Adrenal gland (tissue), 9 donors: ENCODE measurements at regions not wholly inside any gene's neighbourhood (a gene's known extent, or its start where the extent isn't known, plus 50 kb on each side); places are given as distances from the start of the nearest gene placed in this dataset.

Experiments used
- DNase-seq, 7 donors: peaks; one replicate each; pipeline ENCODE4 v3.0.0-alpha.2; 2019 to 2020
- H3K27ac ChIP-seq, 5 donors: fragments of 200-600 bp; sonication (generic) in 4 of 5; 1 replicate in 3 of 5; 2 replicates in 2 of 5; pipeline versions ENCODE4 v1.5.1 to v1.8.0; 2016 to 2020; ENCODE audit warnings: mild to moderate bottlenecking in 1 of 5
- H3K27me3 ChIP-seq: fragments of 200-600 bp; 2 replicates; pipeline ENCODE4 v1.8.0; 2021
- H3K36me3 ChIP-seq, 2 donors: fragments of 200-600 bp; replicated peaks in 1 of 2; 1 replicate in 1 of 2; 2 replicates in 1 of 2; pipeline versions ENCODE4 v1.5.1 to v1.8.0; 2018 to 2022
- H3K4me1 ChIP-seq, 2 donors: fragments of 200-600 bp; replicated peaks in 1 of 2; 1 replicate in 1 of 2; 2 replicates in 1 of 2; pipeline versions ENCODE4 v1.5.1 to v1.8.0; 2018 to 2021
- H3K4me3 ChIP-seq, 4 donors: fragments of 200-600 bp; sonication (generic) in 3 of 4; one replicate each; pipeline ENCODE4 v1.5.1; 2016 to 2018
- H3K9me3 ChIP-seq, 3 donors: fragments of 200-600 bp; sonication (generic) in 1 of 3; replicated peaks in 1 of 3; 1 replicate in 2 of 3; 2 replicates in 1 of 3; pipeline versions ENCODE4 v1.5.1 to v1.8.0; 2016 to 2021
- POLR2A ChIP-seq, 2 donors: fragments of 450-650 bp; IDR thresholded peaks; one replicate each; pipeline ENCODE4 v1.6.1; 2017; ENCODE audit warnings: antibody characterized with exemption in 2 of 2, mild to moderate bottlenecking in 2 of 2, moderate library complexity in 1 of 2
- WGBS, 4 donors: extraction: QIAGEN DNeasy Blood & Tissue Kit in 2 of 4; methylation state at CpG; one replicate each; pipeline versions ENCODE4 v1.1.5 to v1.1.7; 2013 to 2017; 5-methylcytosine and 5-hydroxymethylcytosine counted together
- intact Hi-C, 2 donors: fragments of 100-400 bp; cut with DNase I; formaldehyde crosslinking; loops; one replicate each; pipeline versions ENCODE4 v1.14.1 to v1.15.0; 2022 to 2023
- TF ChIP-seq, protein P1 (sequence below), 6 experiments: fragments of 450-650 bp in 4 of 6; fragments of 200-600 bp in 2 of 6; sonication (generic) in 1 of 6; IDR thresholded peaks; 1 replicate in 5 of 6; 2 replicates in 1 of 6; pipeline versions ENCODE4 v1.5.1 to v1.8.0; 2016 to 2021; ENCODE audit warnings: antibody characterized with exemption in 6 of 6, mild to moderate bottlenecking in 2 of 6, moderate library complexity in 1 of 6
- donor health status: healthy with polysubstance abuse.
- donor health status: Bipolar disorder and iron deficiency.
- donor health status: DM: yes; HTN: yes; CAD: no.
- donor health status: DM: no; HTN: no; CAD: no.
- donor health status: DM: no; HTN: no; CAD: no.

DNA sequence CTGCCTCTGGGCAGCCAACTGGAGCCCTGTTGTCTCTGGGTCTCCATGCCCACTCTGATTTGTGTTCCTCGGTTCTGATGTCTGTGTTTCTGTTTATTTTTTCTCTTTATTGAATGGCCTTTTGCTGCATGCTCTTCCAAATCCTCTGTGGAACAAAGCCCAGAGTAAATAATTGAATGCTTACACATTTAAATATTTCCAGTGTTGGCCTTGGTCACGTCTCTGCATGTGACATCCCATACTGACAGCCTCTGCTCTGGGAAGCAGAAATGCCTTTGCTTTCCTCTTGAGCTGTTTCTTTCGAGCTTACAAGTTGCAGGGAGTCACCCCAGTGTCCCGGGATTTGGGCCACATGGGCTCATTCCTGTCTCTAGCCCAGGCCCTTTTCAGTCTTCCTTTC lies 267.9 kb downstream of the PTPRU start:
- no peaks in the 10 kb centered on the region for H3K27me3 ChIP-seq
- no peaks in the 10 kb centered on the region for H3K4me1 ChIP-seq
- H3K4me3 ChIP-seq: no peak overlapping the region
- intact Hi-C loops: no loop called here
- H3K27ac ChIP-seq: no peak overlapping the region
- TF ChIP-seq, protein P1, sequence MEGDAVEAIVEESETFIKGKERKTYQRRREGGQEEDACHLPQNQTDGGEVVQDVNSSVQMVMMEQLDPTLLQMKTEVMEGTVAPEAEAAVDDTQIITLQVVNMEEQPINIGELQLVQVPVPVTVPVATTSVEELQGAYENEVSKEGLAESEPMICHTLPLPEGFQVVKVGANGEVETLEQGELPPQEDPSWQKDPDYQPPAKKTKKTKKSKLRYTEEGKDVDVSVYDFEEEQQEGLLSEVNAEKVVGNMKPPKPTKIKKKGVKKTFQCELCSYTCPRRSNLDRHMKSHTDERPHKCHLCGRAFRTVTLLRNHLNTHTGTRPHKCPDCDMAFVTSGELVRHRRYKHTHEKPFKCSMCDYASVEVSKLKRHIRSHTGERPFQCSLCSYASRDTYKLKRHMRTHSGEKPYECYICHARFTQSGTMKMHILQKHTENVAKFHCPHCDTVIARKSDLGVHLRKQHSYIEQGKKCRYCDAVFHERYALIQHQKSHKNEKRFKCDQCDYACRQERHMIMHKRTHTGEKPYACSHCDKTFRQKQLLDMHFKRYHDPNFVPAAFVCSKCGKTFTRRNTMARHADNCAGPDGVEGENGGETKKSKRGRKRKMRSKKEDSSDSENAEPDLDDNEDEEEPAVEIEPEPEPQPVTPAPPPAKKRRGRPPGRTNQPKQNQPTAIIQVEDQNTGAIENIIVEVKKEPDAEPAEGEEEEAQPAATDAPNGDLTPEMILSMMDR (IDR thresholded peaks at IDR 0.05): no peak
- no peak for TF ChIP-seq POLR2A (IDR thresholded peaks at IDR 0.05)
- no peaks in the 10 kb centered on the region for H3K36me3 ChIP-seq
- no peaks in the 10 kb centered on the region for H3K9me3 ChIP-seq
- WGBS, 4 donors: 30 to 52% (median 46%) methylated on average over 4 of the region's 4 CpGs
- no peak for DNase-seq

DNA sequence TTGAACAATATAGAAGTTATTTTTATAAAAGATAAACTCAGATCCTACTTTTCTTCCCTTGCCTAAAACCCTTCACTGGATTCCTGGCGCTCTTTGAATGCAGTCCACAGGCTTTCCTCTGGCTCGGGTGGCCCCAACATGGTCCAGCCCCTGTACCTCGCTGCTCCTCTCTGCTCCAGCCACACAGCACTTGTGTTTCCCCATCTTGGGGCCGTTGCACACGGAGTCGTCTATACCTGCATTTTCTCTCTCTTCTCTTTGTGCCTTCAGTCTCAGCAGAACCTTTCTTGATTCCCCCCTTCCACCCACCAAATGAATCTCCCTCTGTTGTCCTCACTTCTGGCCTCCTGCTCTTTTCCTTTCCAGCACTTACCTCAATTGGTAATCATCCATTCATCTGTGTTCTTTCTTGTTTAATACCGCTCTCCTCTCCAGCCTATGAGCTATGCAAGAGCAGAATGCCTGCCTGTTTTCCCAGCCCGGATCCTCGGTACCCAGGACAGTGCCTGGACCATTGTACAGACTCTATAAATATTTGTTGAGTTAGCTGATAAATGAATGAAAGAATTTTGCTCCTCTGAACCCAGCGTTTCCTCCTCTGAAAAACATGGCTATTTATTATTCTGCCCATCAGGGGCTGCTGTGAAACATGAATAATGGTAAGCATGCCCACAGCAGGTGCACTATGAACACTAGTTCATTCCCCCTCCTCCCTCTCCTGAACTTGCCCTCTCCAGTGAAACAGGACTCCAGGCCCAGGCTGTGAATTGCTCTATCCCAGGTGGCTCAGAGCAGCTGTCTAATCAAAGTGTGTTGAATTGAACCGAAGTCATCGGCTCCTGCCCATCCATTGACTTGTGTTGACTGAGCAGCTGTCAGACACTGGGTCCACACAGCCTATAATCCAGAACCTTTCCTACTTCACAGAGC lies 266.9 kb downstream of the PTPRU start:
- H3K4me1 ChIP-seq: no peaks in the 10 kb centered on the region
- no peaks in the 10 kb centered on the region for H3K27me3 ChIP-seq
- H3K4me3 ChIP-seq: no peak overlapping the region
- WGBS, 4 donors: 71 to 79% (median 73%) methylated on average over 11 to 12 of the region's 12 CpGs
- intact Hi-C loops: no loop called here
- H3K27ac ChIP-seq: no peak overlapping the region
- no peaks in the 10 kb centered on the region for H3K9me3 ChIP-seq
- no peaks in the 10 kb centered on the region for H3K36me3 ChIP-seq
- peak in 1 of 7 donors; percentile 24 for DNase-seq
- TF ChIP-seq POLR2A (IDR thresholded peaks at IDR 0.05): no peak
- TF ChIP-seq, protein P1 (IDR thresholded peaks at IDR 0.05): no peak

DNA sequence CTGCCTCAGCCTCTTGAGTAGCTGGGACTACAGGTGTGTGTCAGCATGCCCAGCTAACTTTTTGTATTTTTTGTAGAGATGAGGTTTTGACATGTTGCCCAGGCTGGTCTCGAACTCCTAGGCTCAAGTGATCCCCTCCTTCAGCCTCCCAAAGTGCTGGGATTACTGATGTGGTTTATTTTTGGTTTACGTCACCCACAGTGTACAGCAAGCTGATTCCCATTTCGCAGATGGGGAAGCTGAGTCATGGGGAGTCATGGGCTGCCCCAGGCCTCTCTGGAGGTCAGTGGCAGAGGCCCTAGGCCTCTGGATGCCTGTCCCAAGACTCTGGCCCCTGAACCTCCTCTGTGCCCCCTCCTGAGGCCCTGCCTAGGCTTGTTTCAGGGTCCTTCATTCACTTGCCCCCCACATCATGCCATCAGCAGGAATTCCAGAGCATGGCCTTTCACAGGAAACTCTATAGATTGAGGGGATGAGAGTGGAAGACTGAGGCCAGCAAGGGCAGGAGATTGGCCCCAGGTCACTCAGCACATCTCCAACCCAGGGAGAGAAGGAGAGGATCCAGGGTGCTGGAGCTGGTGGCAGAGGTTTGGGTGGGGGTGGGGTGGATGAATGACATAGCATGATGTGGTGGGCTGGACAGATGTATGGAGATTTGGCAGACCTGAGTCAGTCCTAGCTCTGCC lies 266.0 kb downstream of the PTPRU start:
- H3K9me3 ChIP-seq: no peaks in the 10 kb centered on the region
- TF ChIP-seq, protein P1 (IDR thresholded peaks at IDR 0.05): no peak
- TF ChIP-seq POLR2A (IDR thresholded peaks at IDR 0.05): no peak
- intact Hi-C loops: no loop called here
- H3K27ac ChIP-seq: no peak overlapping the region
- H3K27me3 ChIP-seq: no peaks in the 10 kb centered on the region
- H3K4me3 ChIP-seq: no peak overlapping the region
- WGBS, 4 donors: 77 to 100% (median 90%) methylated on average over 2 to 3 of the region's 3 CpGs
- DNase-seq: peak in 1 of 7 donors; percentile 21
- no peaks in the 10 kb centered on the region for H3K36me3 ChIP-seq
- no peaks in the 10 kb centered on the region for H3K4me1 ChIP-seq

DNA sequence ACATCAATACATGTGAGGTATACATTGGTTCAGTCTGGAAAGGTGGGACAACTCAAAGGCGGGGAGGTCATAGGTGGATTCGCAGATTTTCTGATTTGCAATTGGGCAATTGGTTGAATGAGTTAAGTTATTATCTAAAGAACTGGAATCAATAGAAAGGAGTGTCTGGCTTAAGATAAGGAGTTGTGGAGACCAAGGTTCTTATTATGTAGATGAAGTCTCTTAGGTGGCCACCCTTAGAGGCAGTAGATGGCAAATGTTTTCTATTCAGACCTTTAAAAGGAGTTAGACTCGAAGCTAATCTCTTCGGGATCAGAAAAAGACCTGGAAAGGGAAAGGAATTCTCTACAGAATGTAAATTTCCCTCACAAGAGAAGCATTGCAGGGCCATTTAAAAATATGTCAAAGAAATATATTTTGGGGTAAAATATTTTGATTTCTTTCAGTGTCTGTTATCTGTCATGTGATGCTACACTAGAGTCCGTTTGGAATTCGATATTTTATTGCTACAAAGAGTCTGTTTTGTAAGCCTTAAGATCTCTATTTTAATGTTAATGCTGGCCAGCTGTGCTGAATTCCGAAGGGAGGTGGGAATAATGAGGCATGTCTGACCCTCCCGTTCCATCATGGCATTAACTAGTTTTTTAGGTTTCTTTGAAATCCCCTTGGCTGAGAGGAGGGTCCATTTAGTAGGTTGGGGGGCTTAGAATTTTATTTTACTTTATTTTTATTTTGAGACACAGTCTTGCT lies 265.1 kb downstream of the PTPRU start:
- H3K4me3 ChIP-seq: no peak overlapping the region
- H3K27me3 ChIP-seq: no peaks in the 10 kb centered on the region
- no peak for DNase-seq
- intact Hi-C loops: no loop called here
- H3K4me1 ChIP-seq: no peaks in the 10 kb centered on the region
- H3K36me3 ChIP-seq: no peaks in the 10 kb centered on the region
- H3K9me3 ChIP-seq: no peaks in the 10 kb centered on the region
- no peak for TF ChIP-seq POLR2A (IDR thresholded peaks at IDR 0.05)
- TF ChIP-seq, protein P1 (IDR thresholded peaks at IDR 0.05): no peak
- no peak overlapping the region for H3K27ac ChIP-seq
- WGBS, 4 donors: 35 to 50% (median 46%) methylated on average over 8 of the region's 8 CpGs
